GM21576 (cell line): ENCODE measurements at regions not wholly inside any gene's neighbourhood (a gene's known extent, or its start where the extent isn't known, plus 50 kb on each side); places are given as distances from the start of the nearest gene placed in this dataset.

Source experiments
- ATAC-seq: cut with Tn5 transposase; IDR thresholded peaks from one replicate; pipeline ENCODE4 v1.9.1; 2021; ENCODE audit warnings: mild to moderate bottlenecking, moderate library complexity; ENCODE audit not compliant: unreplicated experiment

DNA sequence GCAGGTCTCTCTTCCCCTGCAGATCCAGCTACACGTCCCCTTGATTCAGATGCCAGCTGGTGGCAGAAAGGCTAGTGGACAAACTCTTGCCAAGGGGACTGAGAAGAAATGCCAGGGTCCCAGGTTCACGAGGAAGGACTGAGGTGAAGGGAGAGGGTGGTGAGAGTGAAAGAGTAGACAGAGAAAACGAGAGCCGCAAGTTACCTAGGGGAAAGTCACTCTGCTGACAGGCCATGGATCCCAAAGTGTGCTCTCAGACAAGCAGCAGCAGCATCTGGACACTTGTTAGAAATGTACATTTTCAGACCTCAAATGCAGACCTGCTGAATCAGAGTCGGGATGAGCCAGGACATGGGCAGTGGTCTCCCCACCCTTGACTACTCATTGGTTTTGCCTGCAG lies 192.3 kb downstream of the FGFR2 start:
- ATAC-seq = no peak

- ATAC-seq = no peak
Measured at GRCh38 chr10:121406823-121407545, 191.3 kb downstream of the FGFR2 start.

- no peak for ATAC-seq
Measured at GRCh38 chr10:121409466-121410104, 188.7 kb downstream of the FGFR2 start.

DNA sequence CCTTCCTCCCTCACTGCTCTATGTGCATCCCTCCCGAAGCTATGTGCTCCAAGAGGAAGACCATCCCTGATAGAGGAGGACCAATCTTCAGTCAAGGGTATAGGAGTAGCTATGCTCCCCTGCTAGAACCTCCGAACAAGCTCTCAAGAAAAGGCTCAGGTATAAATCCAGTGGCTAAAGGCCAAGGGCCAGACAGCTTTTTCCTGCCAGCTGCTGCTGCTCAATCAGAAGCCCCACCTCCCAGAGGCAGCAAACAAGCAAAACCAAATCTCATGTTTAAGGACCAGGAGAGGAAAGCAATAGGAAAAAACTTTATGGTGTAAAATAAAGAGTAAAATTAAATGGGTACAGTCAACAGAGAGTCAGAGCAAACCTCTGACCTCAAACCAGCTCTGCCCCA lies 187.2 kb downstream of the FGFR2 start:
- no peak for ATAC-seq

GRCh38 chr10:121413951-121414350 lies 184.3 kb downstream of the FGFR2 start:
- no peak for ATAC-seq

- ATAC-seq = no peak
Measured at GRCh38 chr10:121414366-121415062, 183.7 kb downstream of the FGFR2 start.

DNA sequence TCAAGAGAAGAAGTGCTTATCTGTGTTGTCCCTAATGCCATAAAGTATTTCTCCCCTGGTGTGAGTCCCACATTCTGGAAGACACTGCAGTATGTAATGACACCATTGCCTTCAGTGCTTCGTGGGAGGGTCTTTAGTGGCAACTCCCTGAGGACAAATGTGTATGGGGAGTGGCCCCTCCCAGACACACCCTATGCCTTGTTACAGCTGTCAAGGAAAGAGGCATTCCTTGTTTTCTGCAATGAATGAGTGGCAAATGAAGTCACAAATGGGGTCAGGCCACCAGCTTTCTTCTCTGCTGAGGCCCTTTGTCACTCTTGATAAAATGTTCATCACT lies 183.2 kb downstream of the FGFR2 start:
- ATAC-seq = no peak

GRCh38 chr10:121416071-121416470 lies 182.2 kb downstream of the FGFR2 start:
- no peak for ATAC-seq

GRCh38 chr10:121417298-121417697 lies 180.9 kb downstream of the FGFR2 start:
- ATAC-seq = no peak

- ATAC-seq = no peak
Measured at GRCh38 chr10:121418126-121418777, 180.0 kb downstream of the FGFR2 start.

- ATAC-seq = no peak
Measured at GRCh38 chr10:121420006-121420405, 178.2 kb downstream of the FGFR2 start.

DNA sequence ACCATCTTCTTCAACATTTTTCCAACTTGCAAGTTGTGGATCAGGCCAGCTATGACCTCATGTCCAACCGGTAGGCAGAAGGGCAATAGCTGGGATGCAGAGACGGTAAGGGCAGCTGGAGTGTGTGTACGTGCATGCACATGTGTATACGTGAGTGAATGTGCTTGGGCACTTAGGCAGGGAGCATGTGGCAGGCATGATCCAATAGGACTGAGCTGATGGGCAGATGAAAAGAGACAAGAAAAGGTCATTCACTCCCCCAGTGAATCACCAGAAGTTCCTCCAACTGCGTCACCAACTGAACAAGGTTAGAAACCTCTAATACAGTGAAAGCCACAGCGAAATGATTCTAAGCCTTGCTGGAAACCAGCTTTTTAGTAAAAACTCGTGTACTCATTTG lies 176.1 kb downstream of the FGFR2 start:
- ATAC-seq = no peak

DNA sequence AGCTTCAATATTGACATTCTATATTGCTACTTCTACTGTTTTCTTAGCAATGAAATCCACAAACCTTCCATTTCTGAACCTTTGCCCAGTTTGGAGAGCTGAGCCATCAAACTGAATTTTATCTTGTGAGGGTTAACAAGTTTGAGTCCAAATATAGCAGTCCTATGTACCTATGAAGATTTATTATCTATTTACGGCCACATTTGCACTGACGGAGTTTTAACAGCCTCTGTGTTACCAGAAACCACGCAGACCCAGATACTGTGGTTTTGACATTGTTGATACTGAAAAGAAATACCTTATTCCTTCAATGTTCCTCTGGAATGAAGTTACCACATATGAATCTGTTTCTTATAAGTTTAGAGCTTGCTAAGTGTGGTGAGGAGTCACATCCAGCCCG lies 172.6 kb downstream of the FGFR2 start:
- ATAC-seq = no peak

GRCh38 chr10:121426307-121426706 lies 171.9 kb downstream of the FGFR2 start:
- ATAC-seq = no peak
